ENCODE measurements at regions not wholly inside any gene's neighbourhood (a gene's known extent, or its start where the extent isn't known, plus 50 kb on each side); places are given as distances from the start of the nearest gene placed in this dataset.

GRCh38 chr9:80233102-80233843 is 661.5 kb downstream of the TLE4 start:
- Mint-ChIP-seq H3K4me3 (ENCODE audit: unreplicated experiment) (no peak overlapping the region), H3K4me1 (ENCODE audit: low read depth, unreplicated experiment) (no peaks in the 10 kb centered on the region), H3K9me3 (ENCODE audit: unreplicated experiment) (no peaks in the 10 kb centered on the region), H3K36me3 (ENCODE audit: unreplicated experiment) (no peaks in the 10 kb centered on the region), H3K27ac (ENCODE audit: unreplicated experiment) (no peak overlapping the region), H3K27me3 (ENCODE audit: unreplicated experiment) (peaks cover 4% of the 10 kb centered on the region)
- no peak for DNase-seq
- TF ChIP-seq, protein P1, sequence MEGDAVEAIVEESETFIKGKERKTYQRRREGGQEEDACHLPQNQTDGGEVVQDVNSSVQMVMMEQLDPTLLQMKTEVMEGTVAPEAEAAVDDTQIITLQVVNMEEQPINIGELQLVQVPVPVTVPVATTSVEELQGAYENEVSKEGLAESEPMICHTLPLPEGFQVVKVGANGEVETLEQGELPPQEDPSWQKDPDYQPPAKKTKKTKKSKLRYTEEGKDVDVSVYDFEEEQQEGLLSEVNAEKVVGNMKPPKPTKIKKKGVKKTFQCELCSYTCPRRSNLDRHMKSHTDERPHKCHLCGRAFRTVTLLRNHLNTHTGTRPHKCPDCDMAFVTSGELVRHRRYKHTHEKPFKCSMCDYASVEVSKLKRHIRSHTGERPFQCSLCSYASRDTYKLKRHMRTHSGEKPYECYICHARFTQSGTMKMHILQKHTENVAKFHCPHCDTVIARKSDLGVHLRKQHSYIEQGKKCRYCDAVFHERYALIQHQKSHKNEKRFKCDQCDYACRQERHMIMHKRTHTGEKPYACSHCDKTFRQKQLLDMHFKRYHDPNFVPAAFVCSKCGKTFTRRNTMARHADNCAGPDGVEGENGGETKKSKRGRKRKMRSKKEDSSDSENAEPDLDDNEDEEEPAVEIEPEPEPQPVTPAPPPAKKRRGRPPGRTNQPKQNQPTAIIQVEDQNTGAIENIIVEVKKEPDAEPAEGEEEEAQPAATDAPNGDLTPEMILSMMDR (IDR thresholded peaks at IDR 0.05; ENCODE audit: partially characterized antibody, unreplicated experiment): no peak

DNA sequence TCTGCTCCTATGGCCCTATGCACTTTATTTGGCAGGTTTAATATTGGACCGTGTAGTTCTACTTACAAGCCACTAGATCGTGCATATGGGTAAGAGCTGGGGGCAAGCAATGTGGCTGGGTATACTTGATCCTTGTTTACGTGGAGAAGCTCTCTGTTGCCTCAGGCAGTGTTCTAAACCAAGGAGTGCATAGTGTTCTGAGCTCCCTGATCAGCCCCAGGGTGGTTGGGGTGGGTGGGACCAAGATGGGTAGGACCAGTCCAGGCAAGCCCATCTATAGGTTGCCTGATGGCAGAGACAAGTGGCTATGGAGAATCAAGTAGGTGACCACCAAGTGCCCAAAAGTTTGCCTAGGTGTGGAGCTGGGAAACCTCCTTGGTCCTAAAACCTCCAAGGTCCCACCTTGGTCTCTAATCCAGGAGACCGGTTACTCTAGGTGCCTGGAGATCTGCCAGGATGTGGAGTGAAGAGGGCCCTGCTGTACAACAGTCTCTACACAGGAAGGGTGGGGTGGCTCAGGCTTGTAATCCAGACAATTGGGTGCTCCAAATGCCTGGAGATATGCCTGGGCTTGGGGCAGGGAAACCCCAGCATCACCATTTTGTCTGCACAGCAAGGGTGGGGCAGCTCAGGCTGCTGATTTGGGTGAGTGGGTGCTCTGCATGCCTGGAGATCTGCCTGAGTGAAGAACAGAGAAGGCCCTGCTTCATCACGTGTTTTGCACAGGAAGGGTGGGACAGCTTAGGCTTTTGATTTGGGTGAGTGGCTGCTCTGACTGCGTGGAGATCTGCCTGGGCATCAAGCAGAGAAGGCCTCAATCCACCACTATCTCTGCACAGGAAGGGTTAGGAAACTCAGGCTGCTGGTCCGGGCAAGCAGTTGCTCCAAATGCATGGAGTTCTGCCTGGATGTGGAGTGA is 659.8 kb downstream of the TLE4 start:
- H3K4me1 Mint-ChIP-seq (ENCODE audit: low read depth, unreplicated experiment): no peaks in the 10 kb centered on the region
- no peak overlapping the region for H3K27ac Mint-ChIP-seq (ENCODE audit: unreplicated experiment)
- peaks cover 2% of the 10 kb centered on the region for H3K9me3 Mint-ChIP-seq (ENCODE audit: unreplicated experiment)
- peaks cover 7% of the 10 kb centered on the region for H3K27me3 Mint-ChIP-seq (ENCODE audit: unreplicated experiment)
- no peak overlapping the region for H3K4me3 Mint-ChIP-seq (ENCODE audit: unreplicated experiment)
- no peaks in the 10 kb centered on the region for H3K36me3 Mint-ChIP-seq (ENCODE audit: unreplicated experiment)
- DNase-seq: no peak
- TF ChIP-seq, protein P1 (IDR thresholded peaks at IDR 0.05; ENCODE audit: partially characterized antibody, unreplicated experiment): no peak

- peaks cover 2% of the 10 kb centered on the region for H3K9me3 Mint-ChIP-seq (ENCODE audit: unreplicated experiment)
- H3K36me3 Mint-ChIP-seq (ENCODE audit: unreplicated experiment): no peaks in the 10 kb centered on the region
- H3K4me3 Mint-ChIP-seq (ENCODE audit: unreplicated experiment): no peak overlapping the region
- peaks cover 3% of the 10 kb centered on the region for H3K27me3 Mint-ChIP-seq (ENCODE audit: unreplicated experiment)
- DNase-seq: no peak
- H3K4me1 Mint-ChIP-seq (ENCODE audit: low read depth, unreplicated experiment): no peaks in the 10 kb centered on the region
- H3K27ac Mint-ChIP-seq (ENCODE audit: unreplicated experiment): no peak overlapping the region
- TF ChIP-seq, protein P1 (IDR thresholded peaks at IDR 0.05; ENCODE audit: partially characterized antibody, unreplicated experiment): no peak
Observed at GRCh38 chr9:80223897-80224296, 652.1 kb downstream of the TLE4 start.

- TF ChIP-seq, protein P1 (IDR thresholded peaks at IDR 0.05; ENCODE audit: partially characterized antibody, unreplicated experiment): no peak
- H3K27ac Mint-ChIP-seq (ENCODE audit: unreplicated experiment): no peak overlapping the region
- H3K27me3 Mint-ChIP-seq (ENCODE audit: unreplicated experiment): peaks cover 3% of the 10 kb centered on the region
- peaks cover 2% of the 10 kb centered on the region for H3K9me3 Mint-ChIP-seq (ENCODE audit: unreplicated experiment)
- no peaks in the 10 kb centered on the region for H3K4me1 Mint-ChIP-seq (ENCODE audit: low read depth, unreplicated experiment)
- DNase-seq: no peak
- no peaks in the 10 kb centered on the region for H3K36me3 Mint-ChIP-seq (ENCODE audit: unreplicated experiment)
- no peak overlapping the region for H3K4me3 Mint-ChIP-seq (ENCODE audit: unreplicated experiment)
Observed at GRCh38 chr9:80222466-80223169, 650.9 kb downstream of the TLE4 start.
